Activated naive CD8-positive, alpha-beta T cell treated with anti-CD3 and anti-CD28 coated beads, Interleukin-2, amount 10 ng/mL, durations not matched to agents 7 days and 5 days (primary cell): ENCODE measurements at regions not wholly inside any gene's neighbourhood (a gene's known extent, or its start where the extent isn't known, plus 50 kb on each side); places are given as distances from the start of the nearest gene placed in this dataset.
"Not testable (repeated sequence)": the region's sequence is repeated elsewhere in the genome, so short reads cannot be mapped to it uniquely, and the experiment has no call there.

Experiments
- ATAC-seq: fragments of 150-1000 bp; cut with Tn5 transposase; one replicate; pipeline ENCODE4 v1.10.0; 2021; ENCODE audit warnings: low read depth, moderate library complexity
- POLR2A ChIA-PET: fragments of 350-600 bp; sonication (Branson Sonifier 250); formaldehyde crosslinking; loops from one replicate; lab custom pipeline; 2021; ENCODE audit warnings: antibody characterized with exemption; lab: Charles Lee
- DNase-seq: peaks from one replicate; pipeline ENCODE4 v3.0.0; 2021
- H3K27ac Mint-ChIP-seq: one replicate; pipeline ENCODE4 v1.8.0; 2022; ENCODE audit warnings: mild to moderate bottlenecking, mixed read lengths
- H3K27me3 Mint-ChIP-seq: one replicate; pipeline ENCODE4 v1.8.0; 2022; ENCODE audit warnings: mild to moderate bottlenecking, moderate library complexity, mixed read lengths
- H3K36me3 Mint-ChIP-seq: one replicate; pipeline ENCODE4 v1.8.0; 2021; ENCODE audit warnings: mild to moderate bottlenecking, mixed read lengths
- H3K4me1 Mint-ChIP-seq: one replicate; pipeline ENCODE4 v1.8.0; 2021; ENCODE audit warnings: mixed read lengths
- H3K4me3 Mint-ChIP-seq: one replicate; pipeline ENCODE4 v1.8.0; 2022; ENCODE audit warnings: mild to moderate bottlenecking, moderate library complexity, mixed read lengths
- H3K9me3 Mint-ChIP-seq: one replicate; pipeline ENCODE4 v1.8.0; 2021; ENCODE audit warnings: mixed read lengths

DNA sequence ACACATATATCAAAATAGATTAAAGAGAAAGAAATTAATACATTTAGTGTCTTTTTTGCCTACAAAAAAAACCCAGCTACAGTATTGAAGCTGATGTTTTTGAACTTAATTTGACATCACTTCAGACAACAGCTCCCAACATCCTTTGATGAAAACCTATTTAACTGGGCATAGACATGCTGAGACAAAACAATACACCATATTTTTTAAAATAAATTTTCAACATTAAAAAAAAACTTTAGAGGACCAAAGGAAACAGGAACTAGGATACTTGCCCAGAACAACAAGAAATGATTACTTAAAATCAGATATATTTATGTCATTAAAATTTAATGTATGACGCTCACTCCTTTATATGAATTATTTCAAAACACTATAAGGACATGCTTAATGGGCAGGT is 178.1 kb downstream of the MREG start:
- no peak for ATAC-seq
- H3K4me1 Mint-ChIP-seq = peaks cover 8% of the 10 kb centered on the region
- no peaks in the 10 kb centered on the region for H3K36me3 Mint-ChIP-seq
- H3K27ac Mint-ChIP-seq = no peak overlapping the region
- H3K4me3 Mint-ChIP-seq = no peak overlapping the region
- peaks cover 2% of the 10 kb centered on the region for H3K9me3 Mint-ChIP-seq
- H3K27me3 Mint-ChIP-seq = peaks cover 5% of the 10 kb centered on the region
- DNase-seq = no peak
- POLR2A ChIA-PET = no interaction called here

DNA sequence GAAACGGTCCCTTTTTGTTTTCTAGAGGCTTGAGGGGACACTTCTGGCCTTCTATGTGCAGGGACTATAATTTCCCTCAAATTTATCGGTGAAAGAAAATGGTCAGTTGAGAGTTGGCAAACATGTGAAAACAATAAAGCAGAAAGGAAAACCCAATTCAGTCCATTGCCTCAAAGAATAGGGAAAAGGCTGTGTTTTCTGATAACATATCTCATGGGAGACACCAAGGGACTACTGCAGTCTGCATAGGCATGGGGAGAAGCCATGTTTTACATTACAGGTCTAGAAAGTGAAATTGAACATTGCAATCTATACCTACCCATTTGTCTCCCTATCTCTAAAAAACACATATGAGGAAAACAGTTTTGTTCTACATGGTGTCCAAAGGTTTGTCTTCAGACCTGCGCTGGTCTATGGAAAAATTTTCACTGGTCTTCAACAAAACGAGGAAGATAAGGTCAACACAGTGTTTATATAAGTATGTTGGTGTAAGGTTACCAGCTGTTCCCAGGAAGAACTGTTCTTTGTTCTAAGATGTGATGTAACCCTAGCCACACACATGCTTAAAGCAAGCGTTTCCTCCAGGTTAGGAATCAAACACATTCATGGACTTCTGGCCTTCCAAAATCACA is 179.7 kb downstream of the MREG start:
- no peak overlapping the region for H3K4me3 Mint-ChIP-seq
- no peak for ATAC-seq
- POLR2A ChIA-PET = no interaction called here
- H3K27ac Mint-ChIP-seq = no peak overlapping the region
- DNase-seq = no peak
- H3K27me3 Mint-ChIP-seq = peaks cover 7% of the 10 kb centered on the region
- H3K9me3 Mint-ChIP-seq = peaks cover 2% of the 10 kb centered on the region
- H3K4me1 Mint-ChIP-seq = peaks cover 14% of the 10 kb centered on the region
- no peaks in the 10 kb centered on the region for H3K36me3 Mint-ChIP-seq

DNA sequence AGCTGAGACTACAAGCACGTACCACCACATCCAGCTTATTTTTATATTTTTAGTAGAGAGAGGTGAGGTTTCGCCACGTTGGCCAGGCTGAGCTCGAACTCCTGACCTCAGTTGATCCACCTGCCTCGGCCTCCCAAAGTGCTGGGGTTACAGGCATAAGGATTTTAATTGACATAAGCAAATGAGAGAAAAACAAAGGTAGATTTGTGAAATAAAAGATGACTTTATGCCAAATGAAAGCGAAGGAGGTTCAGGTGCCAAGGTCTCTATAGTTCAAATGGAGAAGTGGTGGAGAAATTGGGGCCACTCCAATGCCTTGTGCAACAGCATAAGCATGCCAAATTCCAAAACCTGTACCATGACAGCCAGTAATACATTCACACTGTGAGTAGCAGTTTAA is 180.6 kb downstream of the MREG start:
- POLR2A ChIA-PET = no interaction called here
- H3K4me1 Mint-ChIP-seq = peaks cover 17% of the 10 kb centered on the region
- no peaks in the 10 kb centered on the region for H3K36me3 Mint-ChIP-seq
- ATAC-seq (no peak), DNase-seq (no peak)
- no peak overlapping the region for H3K27ac Mint-ChIP-seq
- H3K9me3 Mint-ChIP-seq = peaks cover 2% of the 10 kb centered on the region
- peaks cover 7% of the 10 kb centered on the region for H3K27me3 Mint-ChIP-seq
- no peak overlapping the region for H3K4me3 Mint-ChIP-seq

GRCh38 chr2:215831296-215831913 is 181.9 kb downstream of the MREG start:
- POLR2A ChIA-PET = interaction anchor here (2.0 kb wide), 1 partner anchor 20 kb away, joined by 4 read pairs; no protein-coding TSS in a partner anchor
- ATAC-seq = peak; percentile 62
- Mint-ChIP-seq H3K4me3 (peak overlapping the region; percentile 66), H3K36me3 (no peaks in the 10 kb centered on the region), H3K27me3 (peaks cover 7% of the 10 kb centered on the region), H3K27ac (peak overlapping the region; percentile 93), H3K9me3 (peaks cover 2% of the 10 kb centered on the region), H3K4me1 (peaks cover 18% of the 10 kb centered on the region)
- no peak for DNase-seq

GRCh38 chr2:215830304-215830703 is 183.0 kb downstream of the MREG start:
- POLR2A ChIA-PET = interaction anchor here (2.0 kb wide), 1 partner anchor 19 kb away, joined by 4 read pairs; no protein-coding TSS in a partner anchor
- Mint-ChIP-seq H3K36me3 (no peaks in the 10 kb centered on the region), H3K4me3 (no peak overlapping the region), H3K27me3 (peaks cover 3% of the 10 kb centered on the region), H3K4me1 (peaks cover 21% of the 10 kb centered on the region), H3K9me3 (peaks cover 2% of the 10 kb centered on the region), H3K27ac (no peak overlapping the region)
- no peak for ATAC-seq
- DNase-seq = no peak

GRCh38 chr2:215829261-215829660 is 184.1 kb downstream of the MREG start:
- Mint-ChIP-seq H3K27me3 (peaks cover 3% of the 10 kb centered on the region), H3K4me1 (peaks cover 21% of the 10 kb centered on the region), H3K9me3 (peaks cover 4% of the 10 kb centered on the region), H3K4me3 (no peak overlapping the region), H3K36me3 (no peaks in the 10 kb centered on the region), H3K27ac (peak overlapping the region; percentile 21)
- DNase-seq (no peak), ATAC-seq (no peak)
- POLR2A ChIA-PET = no interaction called here

DNA sequence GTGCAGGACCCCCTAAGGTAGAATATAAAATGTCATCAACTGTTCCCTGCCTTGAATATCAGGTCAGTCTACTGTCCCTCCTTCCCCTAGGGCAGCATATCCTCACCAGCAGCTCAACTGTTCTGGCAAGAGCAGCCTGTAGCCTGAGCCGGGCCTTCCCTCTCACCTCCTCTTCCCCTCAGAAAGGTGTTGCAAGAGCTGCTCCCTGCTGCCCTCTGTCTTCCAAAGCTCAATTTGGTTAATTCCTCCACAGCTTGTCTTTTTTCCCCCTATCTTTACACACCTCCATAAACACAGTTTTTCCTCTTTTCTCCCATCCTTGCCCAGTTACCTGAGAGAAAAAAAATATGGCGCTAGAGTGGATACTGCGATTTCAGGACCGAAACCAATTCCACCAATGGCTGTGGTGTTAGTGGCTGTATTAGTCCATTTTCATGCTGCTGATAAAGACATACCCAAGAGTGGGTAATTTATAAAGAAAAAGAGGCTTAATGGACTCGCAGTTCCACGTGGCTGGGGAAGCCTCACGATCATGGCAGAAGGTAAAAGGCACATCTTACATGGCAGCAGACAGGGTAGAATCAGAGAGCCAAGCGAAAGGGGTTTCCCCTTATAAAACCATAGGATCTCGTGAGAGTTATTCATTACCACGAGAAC is 184.7 kb downstream of the MREG start:
- Mint-ChIP-seq H3K27me3 (peaks cover 4% of the 10 kb centered on the region), H3K27ac (no peak overlapping the region), H3K4me1 (peaks cover 21% of the 10 kb centered on the region), H3K4me3 (no peak overlapping the region), H3K36me3 (no peaks in the 10 kb centered on the region), H3K9me3 (peaks cover 6% of the 10 kb centered on the region)
- DNase-seq = no peak
- ATAC-seq = peak; percentile 79
- POLR2A ChIA-PET = no interaction called here

DNA sequence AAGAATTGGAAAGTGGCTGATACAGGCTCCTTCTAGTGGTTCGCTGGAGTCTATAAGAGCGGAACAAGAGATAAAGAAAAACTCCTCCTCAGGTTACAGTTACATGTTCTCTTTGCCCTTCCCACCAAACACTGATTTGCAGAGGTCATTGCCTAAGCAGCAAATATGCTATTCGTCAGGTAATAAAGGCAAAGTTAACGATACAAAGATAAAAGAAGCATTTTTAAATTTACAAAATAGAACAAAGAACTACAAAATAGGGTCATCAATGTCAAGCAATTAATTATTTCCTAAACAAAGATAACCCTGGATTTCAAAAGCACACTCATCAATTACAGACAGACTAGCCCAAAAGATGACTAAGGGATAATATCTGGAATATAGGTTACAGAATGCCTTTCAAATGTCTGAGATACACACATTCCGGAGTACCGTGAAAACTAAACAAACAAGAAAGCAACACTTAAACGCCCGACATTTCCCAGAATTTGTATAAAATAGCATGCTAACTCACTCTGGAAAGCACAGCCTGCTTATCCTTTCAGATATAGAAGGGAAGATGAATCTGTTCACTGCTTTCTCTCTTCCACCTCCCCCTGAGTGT is 186.4 kb downstream of the MREG start:
- POLR2A ChIA-PET = no interaction called here
- H3K27me3 Mint-ChIP-seq = peaks cover 17% of the 10 kb centered on the region
- DNase-seq (no peak), ATAC-seq (no peak)
- H3K4me3 Mint-ChIP-seq = no peak overlapping the region
- no peak overlapping the region for H3K27ac Mint-ChIP-seq
- H3K36me3 Mint-ChIP-seq = no peaks in the 10 kb centered on the region
- H3K9me3 Mint-ChIP-seq = peaks cover 5% of the 10 kb centered on the region
- peaks cover 19% of the 10 kb centered on the region for H3K4me1 Mint-ChIP-seq

DNA sequence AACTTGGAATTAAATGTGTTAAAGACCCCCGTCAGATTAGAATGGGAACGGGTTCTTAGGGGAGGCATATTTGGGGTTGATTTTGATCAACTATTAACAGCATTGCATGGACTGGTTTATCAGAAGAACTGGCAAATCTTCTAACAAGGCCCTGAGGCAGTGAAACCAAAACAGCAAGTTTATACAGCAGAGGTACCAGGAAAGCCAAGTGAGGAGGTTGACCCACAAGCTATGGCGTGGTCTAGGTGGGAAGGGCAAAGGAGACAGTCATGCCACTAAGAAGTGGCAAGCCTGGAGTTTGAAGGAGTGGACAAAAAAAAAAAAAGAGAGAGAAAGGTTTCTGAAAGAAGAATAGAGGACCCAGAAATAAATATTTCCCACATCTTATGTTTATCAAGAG is 187.0 kb downstream of the MREG start:
- Mint-ChIP-seq H3K36me3 (peaks cover under 1% of the 10 kb centered on the region), H3K27ac (no peak overlapping the region), H3K9me3 (peaks cover 8% of the 10 kb centered on the region), H3K4me1 (peaks cover 17% of the 10 kb centered on the region), H3K27me3 (peaks cover 17% of the 10 kb centered on the region), H3K4me3 (no peak overlapping the region)
- POLR2A ChIA-PET = no interaction called here
- ATAC-seq = no peak
- DNase-seq = no peak

DNA sequence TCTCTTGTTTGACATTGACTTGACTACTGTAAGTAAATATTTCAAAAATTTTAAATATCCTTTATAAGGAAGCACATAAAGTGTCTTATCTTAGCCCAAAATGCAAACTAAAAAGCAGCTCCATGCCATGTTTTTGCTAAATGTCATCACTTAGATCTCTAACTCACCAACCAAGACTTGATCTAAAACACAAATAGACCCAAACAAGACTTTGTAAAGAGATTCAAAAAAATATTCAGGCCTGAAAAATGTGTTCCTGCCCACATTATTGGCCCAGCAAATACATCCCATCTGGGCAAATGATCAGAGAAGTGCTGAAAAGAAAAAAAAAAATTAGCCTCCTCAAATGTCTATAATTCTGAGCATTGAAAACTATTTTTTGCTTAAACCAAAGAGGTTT is 187.6 kb downstream of the MREG start:
- Mint-ChIP-seq H3K36me3 (peaks cover 3% of the 10 kb centered on the region), H3K27ac (no peak overlapping the region), H3K4me1 (peaks cover 13% of the 10 kb centered on the region), H3K9me3 (peaks cover 10% of the 10 kb centered on the region), H3K27me3 (peaks cover 19% of the 10 kb centered on the region), H3K4me3 (no peak overlapping the region)
- no peak for ATAC-seq
- DNase-seq = no peak
- POLR2A ChIA-PET = no interaction called here

DNA sequence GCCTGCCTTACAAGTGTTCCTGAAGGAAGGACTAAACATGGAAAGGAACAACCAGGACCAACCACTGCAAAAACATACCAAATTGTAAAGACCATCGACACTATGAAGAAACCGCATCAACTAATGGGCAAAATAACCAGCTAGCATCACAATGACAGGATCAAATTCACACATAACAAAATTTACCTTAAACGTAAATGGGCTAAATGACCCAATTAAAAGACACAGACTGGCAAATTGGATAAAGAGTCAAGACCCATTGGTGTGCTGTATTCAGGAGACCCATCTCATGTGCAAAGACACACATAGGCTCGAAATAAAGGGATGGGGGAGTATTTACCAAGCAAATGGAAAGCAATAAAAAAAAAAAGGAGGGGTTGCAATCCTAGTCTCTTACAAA is 192.1 kb downstream of the MREG start:
- DNase-seq, POLR2A ChIA-PET, ATAC-seq, H3K36me3 Mint-ChIP-seq, H3K4me1 Mint-ChIP-seq, H3K4me3 Mint-ChIP-seq, H3K27ac Mint-ChIP-seq: not testable (repeated sequence)
- Mint-ChIP-seq H3K9me3 (peaks cover 11% of the 10 kb centered on the region), H3K27me3 (peaks cover 20% of the 10 kb centered on the region)

- H3K27ac Mint-ChIP-seq, H3K36me3 Mint-ChIP-seq, H3K4me1 Mint-ChIP-seq, H3K4me3 Mint-ChIP-seq, H3K9me3 Mint-ChIP-seq, POLR2A ChIA-PET, DNase-seq, ATAC-seq: not testable (repeated sequence)
- H3K27me3 Mint-ChIP-seq = peaks cover 20% of the 10 kb centered on the region
Measured at GRCh38 chr2:215819713-215820112, 193.6 kb downstream of the MREG start.

DNA sequence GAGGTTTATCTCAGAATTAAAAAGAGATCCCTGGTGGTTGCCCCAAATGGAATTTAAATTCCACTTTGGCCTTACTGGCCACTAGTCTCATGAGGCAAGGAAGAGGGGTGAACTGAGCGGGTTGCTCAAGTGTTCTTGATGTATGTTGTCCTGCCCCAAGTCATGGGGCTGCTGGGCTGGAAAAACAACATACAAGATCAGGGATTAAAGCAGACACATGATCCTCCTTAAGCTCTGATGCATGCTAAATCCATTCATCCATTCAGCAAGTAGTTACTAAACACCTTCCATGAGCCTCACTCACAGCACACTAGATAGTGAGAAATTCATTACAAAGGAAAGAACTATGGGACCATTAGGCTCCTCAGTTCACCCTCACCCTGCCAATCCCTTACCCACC is 196.3 kb downstream of the MREG start:
- POLR2A ChIA-PET = no interaction called here
- peaks cover 6% of the 10 kb centered on the region for H3K27me3 Mint-ChIP-seq
- H3K36me3 Mint-ChIP-seq = peaks cover 4% of the 10 kb centered on the region
- peaks cover 5% of the 10 kb centered on the region for H3K4me1 Mint-ChIP-seq
- DNase-seq = no peak
- no peak for ATAC-seq
- peaks cover 8% of the 10 kb centered on the region for H3K9me3 Mint-ChIP-seq
- H3K4me3 Mint-ChIP-seq = no peak overlapping the region
- no peak overlapping the region for H3K27ac Mint-ChIP-seq
